ENCODE measurements at regions not wholly inside any gene's neighbourhood (a gene's known extent, or its start where the extent isn't known, plus 50 kb on each side); places are given as distances from the start of the nearest gene placed in this dataset.
"Not testable (repeated sequence)": the region's sequence is repeated elsewhere in the genome, so short reads cannot be mapped to it uniquely, and the experiment has no call there.

DNA sequence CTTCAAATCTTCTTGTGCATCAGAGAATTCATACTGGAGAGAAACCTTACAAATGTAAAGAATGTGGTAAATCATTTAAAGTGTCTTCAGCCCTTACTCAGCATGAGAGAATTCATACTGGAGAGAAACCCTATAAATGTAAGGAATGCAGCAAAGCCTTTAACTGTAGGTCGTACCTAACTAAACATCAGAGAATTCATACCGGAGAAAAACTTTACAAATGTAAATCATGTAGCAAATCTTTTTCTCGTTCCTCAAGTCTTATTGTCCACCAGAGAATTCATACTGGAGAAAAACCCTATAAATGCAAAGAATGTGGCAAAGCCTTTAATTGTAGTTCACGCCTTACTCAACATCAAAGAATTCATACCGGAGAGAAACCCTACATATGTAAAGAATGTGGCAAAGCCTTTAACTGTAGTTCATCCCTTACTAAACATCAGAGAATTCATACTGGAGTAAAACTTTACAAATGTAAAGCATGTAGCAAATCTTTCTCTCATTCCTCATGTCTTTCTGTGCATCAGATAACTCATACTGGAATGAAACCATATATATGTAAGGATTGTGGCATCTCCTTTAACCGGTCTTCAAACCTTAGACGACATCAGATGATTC is 118.5 kb upstream of the ZNF267 start:
- DNase-seq, result no peak

DNA sequence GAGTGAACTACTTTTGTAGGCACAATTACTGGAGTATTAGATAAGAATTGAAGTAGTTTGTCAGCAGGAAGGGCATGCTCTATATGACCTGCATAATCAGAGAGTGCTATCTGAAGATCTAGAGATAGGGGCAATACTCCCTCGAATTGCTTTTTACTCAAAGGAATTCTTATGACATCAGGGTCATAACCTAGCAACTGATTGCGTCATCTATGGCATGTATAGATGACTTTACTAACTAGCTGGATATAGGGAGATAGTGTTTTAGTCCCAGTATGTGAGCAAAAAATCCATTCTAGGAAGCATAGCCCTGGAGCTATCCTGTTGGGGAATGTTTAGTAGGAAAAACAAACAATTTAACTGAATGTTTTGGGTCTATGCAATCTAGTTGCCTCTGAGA is 109.5 kb upstream of the ZNF267 start:
- no peak for DNase-seq

DNA sequence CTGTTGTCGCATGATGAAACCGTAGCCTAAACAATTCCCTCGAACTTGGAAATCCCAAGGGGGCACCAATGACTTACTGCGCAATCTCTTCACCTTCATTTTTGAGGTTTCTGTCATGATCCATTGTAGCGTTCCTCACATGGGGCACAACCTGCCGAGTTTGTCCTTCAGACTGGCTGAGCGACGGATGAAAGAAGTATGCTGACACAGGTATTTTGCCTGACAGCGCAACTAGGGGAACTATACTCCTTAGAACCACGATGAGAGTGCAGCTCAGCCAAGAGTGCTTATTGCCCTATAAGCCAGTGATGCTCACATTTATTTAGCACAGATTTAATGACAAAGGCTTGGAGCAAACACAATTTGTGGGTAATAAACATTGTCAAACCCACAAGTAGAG is 106.3 kb upstream of the ZNF267 start:
- DNase-seq, result no peak

DNA sequence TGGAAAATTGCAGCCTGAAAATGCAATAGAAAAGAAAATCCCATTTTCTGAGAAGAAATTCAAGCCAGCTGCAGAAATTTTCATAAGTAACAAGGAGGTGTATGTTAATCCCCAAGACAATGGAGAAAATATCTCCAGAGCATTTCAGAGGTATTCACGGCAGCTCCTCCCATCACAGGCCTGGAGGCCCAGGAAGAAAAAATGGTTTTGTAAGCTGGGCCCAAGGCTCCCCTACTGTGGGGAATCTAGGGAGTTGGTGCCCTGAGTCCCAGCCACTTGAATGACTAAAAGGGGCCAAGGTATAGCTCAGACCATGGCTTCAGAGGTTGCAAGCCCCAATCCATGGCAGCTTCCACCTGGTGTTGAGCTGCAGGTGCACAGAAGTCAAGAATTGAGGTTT is 93.3 kb upstream of the ZNF267 start:
- DNase-seq, result no peak

DNA sequence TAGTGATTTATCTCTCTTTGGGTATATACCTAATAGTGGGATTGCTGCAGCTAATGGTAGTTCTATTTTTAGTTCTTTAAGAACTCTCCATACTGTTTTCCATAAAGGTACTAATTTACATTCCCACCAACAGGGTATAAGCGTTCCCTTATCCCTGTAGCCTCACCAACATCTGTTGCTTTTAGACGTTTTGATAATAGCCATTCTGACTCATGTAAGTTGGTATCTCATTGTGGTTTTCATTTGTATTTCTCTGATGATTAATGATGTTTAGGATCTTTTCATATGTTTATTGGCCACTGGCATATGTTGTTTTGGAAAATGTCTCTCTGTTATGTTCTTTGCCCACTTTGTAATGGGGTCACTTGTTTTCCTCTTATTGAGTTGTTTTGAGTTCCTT is 88.5 kb upstream of the ZNF267 start:
- no peak for DNase-seq

DNA sequence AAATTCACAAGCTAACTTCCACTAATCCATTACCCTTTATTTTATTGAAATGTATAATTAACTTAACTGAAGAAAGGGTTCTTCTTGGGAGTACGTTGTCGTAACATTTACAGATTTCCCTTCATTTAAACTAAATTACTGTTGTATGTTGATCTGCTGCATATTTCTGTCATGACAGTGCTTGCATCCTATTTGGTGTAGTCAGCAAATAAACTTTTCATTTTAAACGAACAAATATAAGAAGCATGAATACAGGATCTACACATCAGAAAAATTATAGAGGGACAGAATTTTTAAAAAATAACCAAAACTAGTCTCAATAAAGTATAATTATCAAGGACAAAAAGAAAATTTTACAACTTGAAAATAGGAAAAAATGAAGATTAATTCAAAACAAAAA is 66.5 kb upstream of the ZNF267 start:
- DNase-seq, result no peak

DNA sequence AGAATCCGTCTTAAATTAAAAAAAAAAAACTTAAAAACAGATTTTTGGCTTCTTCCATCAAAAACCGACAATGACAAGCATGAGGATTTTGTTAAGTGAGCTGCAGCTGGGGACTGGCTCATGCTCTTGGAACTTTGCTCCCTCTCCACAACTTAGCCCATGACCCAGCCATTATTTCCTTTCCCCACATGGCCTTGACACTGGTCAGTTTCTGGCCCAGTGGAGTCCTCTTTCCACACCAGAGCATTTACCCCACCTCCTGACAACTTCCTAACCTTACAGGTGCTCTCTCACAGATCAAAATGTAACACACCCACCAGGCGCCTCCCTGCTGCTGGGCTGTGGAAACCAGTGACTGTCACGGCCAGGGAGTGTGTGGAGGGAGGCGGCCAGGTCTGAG is 62.7 kb upstream of the ZNF267 start:
- no peak for DNase-seq

DNA sequence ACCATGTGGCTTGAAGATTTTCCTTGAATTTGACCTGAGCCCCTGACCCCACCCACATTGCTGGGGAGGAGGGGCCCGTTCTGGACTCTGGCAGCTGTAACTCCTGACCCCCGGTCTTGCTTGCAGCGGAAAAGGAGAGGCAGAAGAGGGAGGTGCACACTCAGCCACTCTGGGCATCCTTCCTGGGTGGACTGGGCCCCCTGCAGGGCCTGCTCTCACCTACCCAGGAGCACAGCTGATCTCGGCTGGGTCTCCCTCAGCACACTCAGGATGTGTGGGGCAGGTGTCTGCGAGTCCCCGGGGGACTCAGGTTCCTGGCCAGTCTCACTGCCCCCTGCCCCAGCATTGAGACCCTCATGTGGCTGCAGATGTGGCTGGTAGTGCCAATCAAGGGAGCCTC is 57.5 kb upstream of the ZNF267 start:
- not testable (repeated sequence) for DNase-seq

DNA sequence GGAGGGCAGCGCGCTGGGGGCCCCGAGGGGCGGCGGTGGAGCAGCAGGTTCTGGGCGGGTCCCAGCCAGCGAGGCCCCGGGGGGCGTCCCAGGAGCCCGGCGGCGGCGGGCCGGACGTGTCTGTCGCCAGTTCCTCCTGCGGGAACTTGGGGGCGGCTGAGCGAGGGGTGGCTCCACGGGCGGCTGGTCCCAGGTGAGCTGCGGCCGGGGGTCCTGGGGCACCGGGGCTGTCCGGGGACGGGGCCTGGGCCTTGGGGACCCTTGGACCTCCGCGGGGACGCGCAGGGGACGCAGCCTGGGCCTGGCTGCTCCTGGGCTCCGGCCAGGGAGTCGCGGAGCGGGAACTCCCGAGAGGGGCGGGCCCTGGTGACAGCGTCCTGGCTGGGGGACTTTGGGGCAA is 54.2 kb upstream of the ZNF267 start:
- DNase-seq, result no peak

DNA sequence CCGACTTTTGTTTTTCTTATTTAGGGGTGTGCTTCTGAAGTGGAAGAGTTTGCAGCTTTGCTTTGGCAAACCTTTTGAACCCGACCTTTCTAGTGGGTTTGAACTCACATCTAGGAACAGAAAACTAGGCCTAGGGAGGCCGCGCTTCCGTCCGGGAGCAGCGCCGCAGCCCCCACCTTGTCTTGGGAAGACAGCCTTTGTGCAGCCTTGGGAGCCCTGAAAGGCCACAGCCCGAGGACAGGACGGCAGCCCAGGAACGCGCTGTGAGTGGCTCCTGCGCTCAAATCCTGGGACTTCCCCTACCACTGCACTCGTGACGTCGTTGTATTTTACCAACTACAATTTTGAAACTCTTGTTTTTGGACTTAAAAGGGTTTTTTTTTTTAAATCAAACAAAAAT is 53.7 kb upstream of the ZNF267 start:
- no peak for DNase-seq
